ENCODE measurements at regions not wholly inside any gene's neighbourhood (a gene's known extent, or its start where the extent isn't known, plus 50 kb on each side); places are given as distances from the start of the nearest gene placed in this dataset.

- Histone ChIP-seq H3K4me1 (ENCODE audit: insufficient read depth) (no peaks in the 10 kb centered on the region), H3K4me3 (no peak overlapping the region), H3K9me3 (ENCODE audit: low read depth) (no peaks in the 10 kb centered on the region), H3K27me3 (peaks cover 13% of the 10 kb centered on the region), H3K9me2 (replicated peaks; ENCODE audit: insufficient read depth) (no peaks in the 10 kb centered on the region), H3K27ac (no peak overlapping the region), H3K4me2 (no peak overlapping the region), H2AFZ (no peak overlapping the region), H4K20me1 (ENCODE audit: insufficient read depth, poor library complexity, severe bottlenecking) (no peaks in the 10 kb centered on the region), H3K79me2 (no peaks in the 10 kb centered on the region), H3K36me3 (replicated peaks; ENCODE audit: insufficient read depth, low read depth) (no peaks in the 10 kb centered on the region)
- 73% methylated on average over 2 of the region's 2 CpGs for WGBS (ENCODE audit: low lambda C conversion rate, missing lambda C conversion rate)
- no peak for TF ChIP-seq EZH2phosphoT487 (IDR thresholded peaks at IDR 0.05; ENCODE audit: low read depth, severe bottlenecking, unreplicated experiment)
- no peak for TF ChIP-seq CTCF (IDR thresholded peaks at IDR 0.05; ENCODE audit: poor library complexity)
- no peak for TF ChIP-seq EZH2 (IDR thresholded peaks at IDR 0.05; ENCODE audit: borderline replicate concordance)
- DNase-seq (ENCODE audit: low spot score) = no peak
These were observed 94.2 kb downstream of the FOXD1 start for GRCh38 chr5:73354406-73354805.

GRCh38 chr5:73352649-73353230 is 95.8 kb downstream of the FOXD1 start:
- Histone ChIP-seq H4K20me1 (ENCODE audit: insufficient read depth, poor library complexity, severe bottlenecking) (no peaks in the 10 kb centered on the region), H3K27ac (no peak overlapping the region), H3K4me1 (ENCODE audit: insufficient read depth) (no peaks in the 10 kb centered on the region), H3K9me3 (ENCODE audit: low read depth) (peaks cover under 1% of the 10 kb centered on the region), H3K36me3 (replicated peaks; ENCODE audit: insufficient read depth, low read depth) (no peaks in the 10 kb centered on the region), H3K9me2 (replicated peaks; ENCODE audit: insufficient read depth) (no peaks in the 10 kb centered on the region), H3K4me2 (no peak overlapping the region), H2AFZ (no peak overlapping the region), H3K4me3 (no peak overlapping the region), H3K27me3 (peaks cover 13% of the 10 kb centered on the region), H3K79me2 (no peaks in the 10 kb centered on the region)
- TF ChIP-seq EZH2phosphoT487 (IDR thresholded peaks at IDR 0.05; ENCODE audit: low read depth, severe bottlenecking, unreplicated experiment) (no peak), EZH2 (IDR thresholded peaks at IDR 0.05; ENCODE audit: borderline replicate concordance) (no peak), CTCF (IDR thresholded peaks at IDR 0.05; ENCODE audit: poor library complexity) (no peak)
- no peak for DNase-seq (ENCODE audit: low spot score)

- DNase-seq (ENCODE audit: low spot score) = no peak
- Histone ChIP-seq H3K27ac (no peak overlapping the region), H3K36me3 (replicated peaks; ENCODE audit: insufficient read depth, low read depth) (no peaks in the 10 kb centered on the region), H3K9me3 (ENCODE audit: low read depth) (peaks cover 5% of the 10 kb centered on the region), H3K4me2 (no peak overlapping the region), H3K4me1 (ENCODE audit: insufficient read depth) (no peaks in the 10 kb centered on the region), H2AFZ (no peak overlapping the region), H3K9me2 (replicated peaks; ENCODE audit: insufficient read depth) (no peaks in the 10 kb centered on the region), H4K20me1 (ENCODE audit: insufficient read depth, poor library complexity, severe bottlenecking) (no peaks in the 10 kb centered on the region), H3K79me2 (no peaks in the 10 kb centered on the region), H3K27me3 (peaks cover 13% of the 10 kb centered on the region), H3K4me3 (no peak overlapping the region)
- TF ChIP-seq CTCF (IDR thresholded peaks at IDR 0.05; ENCODE audit: poor library complexity) (no peak), EZH2 (IDR thresholded peaks at IDR 0.05; ENCODE audit: borderline replicate concordance) (no peak), EZH2phosphoT487 (IDR thresholded peaks at IDR 0.05; ENCODE audit: low read depth, severe bottlenecking, unreplicated experiment) (no peak)
- WGBS (ENCODE audit: low lambda C conversion rate, missing lambda C conversion rate) = 85% methylated on average over 1 of the region's 1 CpG
These were observed 96.3 kb downstream of the FOXD1 start for GRCh38 chr5:73352243-73352642.

- H3K9me3 ChIP-seq (ENCODE audit: low read depth) = peaks cover 7% of the 10 kb centered on the region
- H2AFZ ChIP-seq = no peak overlapping the region
- no peak overlapping the region for H3K4me3 ChIP-seq
- H3K9me2 ChIP-seq (replicated peaks; ENCODE audit: insufficient read depth) = no peaks in the 10 kb centered on the region
- no peaks in the 10 kb centered on the region for H4K20me1 ChIP-seq (ENCODE audit: insufficient read depth, poor library complexity, severe bottlenecking)
- H3K4me2 ChIP-seq = no peak overlapping the region
- no peak overlapping the region for H3K27ac ChIP-seq
- peaks cover 13% of the 10 kb centered on the region for H3K27me3 ChIP-seq
- H3K4me1 ChIP-seq (ENCODE audit: insufficient read depth) = no peaks in the 10 kb centered on the region
- DNase-seq (ENCODE audit: low spot score) = no peak
- H3K36me3 ChIP-seq (replicated peaks; ENCODE audit: insufficient read depth, low read depth) = no peaks in the 10 kb centered on the region
- no peaks in the 10 kb centered on the region for H3K79me2 ChIP-seq
- TF ChIP-seq EZH2phosphoT487 (IDR thresholded peaks at IDR 0.05; ENCODE audit: low read depth, severe bottlenecking, unreplicated experiment) = no peak
- TF ChIP-seq EZH2 (IDR thresholded peaks at IDR 0.05; ENCODE audit: borderline replicate concordance) = no peak
- no peak for TF ChIP-seq CTCF (IDR thresholded peaks at IDR 0.05; ENCODE audit: poor library complexity)
- 44% methylated on average over 3 of the region's 3 CpGs for WGBS (ENCODE audit: low lambda C conversion rate, missing lambda C conversion rate)
These were observed 97.0 kb downstream of the FOXD1 start for GRCh38 chr5:73351593-73351992.
